ENCODE measurements at regions not wholly inside any gene's neighbourhood (a gene's known extent, or its start where the extent isn't known, plus 50 kb on each side); places are given as distances from the start of the nearest gene placed in this dataset.

DNA sequence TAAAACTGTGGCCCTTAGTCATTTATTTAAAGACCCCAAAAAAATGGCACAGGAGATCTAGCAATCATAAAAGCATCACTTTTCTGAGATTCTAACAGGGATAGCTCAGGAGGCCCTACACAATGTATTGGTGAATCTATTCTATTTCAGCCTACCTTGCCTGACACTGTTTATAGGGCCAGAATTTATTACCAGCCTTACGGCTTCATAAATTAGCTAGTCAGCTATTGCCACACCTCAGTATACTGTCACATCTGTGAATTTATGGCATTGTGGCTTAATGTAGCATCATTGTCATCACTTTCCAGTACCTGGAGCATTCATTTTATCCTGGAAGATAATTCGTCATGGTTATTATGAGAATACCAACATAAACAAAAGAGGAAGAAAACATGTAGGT, 121.2 kb upstream of the ERG start:
- Histone ChIP-seq H3K27me3 (ENCODE audit: control insufficient read depth, insufficient read depth, low read length) (peaks cover 4% of the 10 kb centered on the region), H3K4me3 (ENCODE audit: low read depth, low read length) (no peak overlapping the region), H3K36me3 (ENCODE audit: control insufficient read depth, insufficient read depth, low read length) (no peaks in the 10 kb centered on the region)
- TF ChIP-seq, protein P1, sequence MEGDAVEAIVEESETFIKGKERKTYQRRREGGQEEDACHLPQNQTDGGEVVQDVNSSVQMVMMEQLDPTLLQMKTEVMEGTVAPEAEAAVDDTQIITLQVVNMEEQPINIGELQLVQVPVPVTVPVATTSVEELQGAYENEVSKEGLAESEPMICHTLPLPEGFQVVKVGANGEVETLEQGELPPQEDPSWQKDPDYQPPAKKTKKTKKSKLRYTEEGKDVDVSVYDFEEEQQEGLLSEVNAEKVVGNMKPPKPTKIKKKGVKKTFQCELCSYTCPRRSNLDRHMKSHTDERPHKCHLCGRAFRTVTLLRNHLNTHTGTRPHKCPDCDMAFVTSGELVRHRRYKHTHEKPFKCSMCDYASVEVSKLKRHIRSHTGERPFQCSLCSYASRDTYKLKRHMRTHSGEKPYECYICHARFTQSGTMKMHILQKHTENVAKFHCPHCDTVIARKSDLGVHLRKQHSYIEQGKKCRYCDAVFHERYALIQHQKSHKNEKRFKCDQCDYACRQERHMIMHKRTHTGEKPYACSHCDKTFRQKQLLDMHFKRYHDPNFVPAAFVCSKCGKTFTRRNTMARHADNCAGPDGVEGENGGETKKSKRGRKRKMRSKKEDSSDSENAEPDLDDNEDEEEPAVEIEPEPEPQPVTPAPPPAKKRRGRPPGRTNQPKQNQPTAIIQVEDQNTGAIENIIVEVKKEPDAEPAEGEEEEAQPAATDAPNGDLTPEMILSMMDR (IDR thresholded peaks at IDR 0.05; ENCODE audit: insufficient read depth, low read length, poor library complexity, severe bottlenecking): no peak
- DNase-seq (ENCODE audit: low read depth): no peak

DNA sequence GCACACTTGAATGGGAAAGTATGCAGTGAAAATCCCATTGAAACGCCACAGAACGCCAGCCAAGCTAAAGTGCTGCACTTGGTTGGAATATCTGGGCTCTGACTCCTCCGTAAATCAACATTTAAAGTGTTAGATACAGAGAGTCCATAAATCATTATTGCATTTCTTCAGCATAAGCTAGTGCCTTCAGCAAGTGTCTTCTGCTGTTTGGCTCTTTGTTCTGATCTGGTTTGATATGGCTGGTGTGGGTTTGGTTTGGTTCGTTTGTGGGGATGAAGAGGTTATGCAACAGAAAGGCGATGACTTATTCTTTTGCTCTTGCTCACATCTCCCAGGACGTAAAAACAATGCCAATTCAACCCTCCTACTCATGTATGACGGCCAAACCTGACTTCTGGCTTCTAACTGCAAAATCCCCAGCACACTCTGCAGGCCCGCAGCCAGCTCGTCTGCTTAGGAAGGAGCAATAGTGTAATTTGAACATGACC, 121.8 kb upstream of the ERG start:
- TF ChIP-seq, protein P1 (IDR thresholded peaks at IDR 0.05; ENCODE audit: insufficient read depth, low read length, poor library complexity, severe bottlenecking): no peak
- H3K36me3 ChIP-seq (ENCODE audit: control insufficient read depth, insufficient read depth, low read length): no peaks in the 10 kb centered on the region
- H3K27me3 ChIP-seq (ENCODE audit: control insufficient read depth, insufficient read depth, low read length): peaks cover 4% of the 10 kb centered on the region
- DNase-seq (ENCODE audit: low read depth): no peak
- no peak overlapping the region for H3K4me3 ChIP-seq (ENCODE audit: low read depth, low read length)

DNA sequence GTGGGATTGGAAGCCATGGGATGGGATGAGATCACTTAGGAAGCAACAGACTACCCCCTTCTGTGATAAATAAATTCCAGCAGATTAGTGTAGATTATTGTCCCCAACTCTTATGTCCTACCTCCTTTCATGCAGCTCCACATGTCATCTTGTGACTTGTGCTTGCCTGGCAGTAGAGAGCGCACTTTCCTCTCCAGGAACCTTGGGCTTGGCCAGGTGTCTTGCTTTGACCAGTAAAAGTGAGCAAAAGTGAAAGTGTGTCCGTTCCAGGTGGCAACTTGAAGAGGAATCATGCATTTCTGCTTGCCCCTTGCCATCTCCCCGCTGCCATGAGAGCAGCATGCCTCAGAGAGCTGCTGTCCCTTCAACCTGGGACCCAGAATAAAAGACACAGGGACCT, 122.9 kb upstream of the ERG start:
- no peak for DNase-seq (ENCODE audit: low read depth)
- peaks cover 4% of the 10 kb centered on the region for H3K27me3 ChIP-seq (ENCODE audit: control insufficient read depth, insufficient read depth, low read length)
- no peaks in the 10 kb centered on the region for H3K36me3 ChIP-seq (ENCODE audit: control insufficient read depth, insufficient read depth, low read length)
- TF ChIP-seq, protein P1 (IDR thresholded peaks at IDR 0.05; ENCODE audit: insufficient read depth, low read length, poor library complexity, severe bottlenecking): no peak
- H3K4me3 ChIP-seq (ENCODE audit: low read depth, low read length): no peak overlapping the region

DNA sequence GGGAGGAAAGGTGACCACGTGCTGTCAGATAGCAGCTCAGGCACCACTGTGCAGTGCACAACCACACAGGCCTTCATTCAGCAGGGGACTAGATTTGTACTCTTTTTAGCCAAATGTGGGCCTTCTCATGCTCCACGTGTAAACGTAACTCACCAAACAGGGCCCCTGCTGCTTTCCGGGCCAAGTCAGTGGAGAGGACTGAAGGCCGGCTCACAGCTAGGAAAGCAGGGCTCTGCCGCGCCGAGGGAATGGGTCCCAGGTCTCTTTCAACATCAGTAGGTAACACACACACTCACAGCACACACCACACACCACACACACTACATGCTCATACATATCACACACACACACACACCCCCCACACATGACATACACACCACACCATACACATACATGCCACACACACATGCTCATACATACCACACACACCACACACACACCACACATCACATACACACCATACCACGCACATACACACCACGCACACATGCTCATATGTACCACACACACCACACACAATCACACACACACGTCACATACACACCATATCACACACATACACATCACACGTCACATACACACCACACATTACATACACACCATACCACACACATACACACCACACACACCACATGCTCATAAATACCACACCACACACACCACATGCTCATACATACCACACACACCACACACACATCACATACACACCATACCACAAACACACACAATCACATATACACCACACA, 124.0 kb upstream of the ERG start:
- TF ChIP-seq, protein P1 (IDR thresholded peaks at IDR 0.05; ENCODE audit: insufficient read depth, low read length, poor library complexity, severe bottlenecking): no peak

DNA sequence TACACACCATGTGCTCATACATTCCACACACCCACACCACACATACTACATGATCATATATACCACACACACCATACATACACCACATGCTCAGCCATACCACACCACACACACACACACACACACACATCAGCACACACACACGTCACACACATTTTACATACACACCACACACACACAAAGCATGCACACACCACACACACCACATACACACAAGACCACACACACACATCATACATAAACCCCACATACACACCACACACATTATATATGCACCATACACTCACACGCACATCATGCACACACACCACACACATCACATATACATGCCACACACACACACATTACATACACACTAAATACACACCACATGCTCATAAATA, 124.5 kb upstream of the ERG start:
- H3K4me3 ChIP-seq (ENCODE audit: low read depth, low read length): no peak overlapping the region
- DNase-seq (ENCODE audit: low read depth): no peak

More for the DNA sequence above, 124.0 kb upstream of the ERG start:
- Histone ChIP-seq H3K36me3 (ENCODE audit: control insufficient read depth, insufficient read depth, low read length) (no peaks in the 10 kb centered on the region), H3K27me3 (ENCODE audit: control insufficient read depth, insufficient read depth, low read length) (peaks cover 2% of the 10 kb centered on the region), H3K4me3 (ENCODE audit: low read depth, low read length) (no peak overlapping the region)
- no peak for DNase-seq (ENCODE audit: low read depth)

More for the DNA sequence above, 124.5 kb upstream of the ERG start:
- no peaks in the 10 kb centered on the region for H3K36me3 ChIP-seq (ENCODE audit: control insufficient read depth, insufficient read depth, low read length)
- TF ChIP-seq, protein P1 (IDR thresholded peaks at IDR 0.05; ENCODE audit: insufficient read depth, low read length, poor library complexity, severe bottlenecking): no peak
- H3K27me3 ChIP-seq (ENCODE audit: control insufficient read depth, insufficient read depth, low read length): peaks cover 2% of the 10 kb centered on the region
